Common myeloid progenitor, CD34-positive (primary cell): ENCODE measurements at regions not wholly inside any gene's neighbourhood (a gene's known extent, or its start where the extent isn't known, plus 50 kb on each side); places are given as distances from the start of the nearest gene placed in this dataset.

Source experiments
- CTCF ChIA-PET: fragments of 350-600 bp; sonication (Branson Sonifier 250); formaldehyde crosslinking; loops from one replicate; lab custom pipeline; 2021; ENCODE audit warnings: antibody characterized with exemption; lab: Charles Lee
- POLR2A ChIA-PET: fragments of 350-600 bp; sonication (Branson Sonifier 250); formaldehyde crosslinking; loops from one replicate; lab custom pipeline; 2021; ENCODE audit warnings: antibody characterized with exemption; lab: Charles Lee
- DNase-seq, 3 donors: peaks; one replicate each; pipeline versions ENCODE4 v3.0.0 to v3.0.0-alpha.2; 2013
- H3K27ac ChIP-seq, 2 experiments: 1 replicate in 1 of 2; 2 replicates in 1 of 2; pipeline ENCODE4 v1.7.0; 2013; ENCODE audit warnings: inconsistent platforms in 2 of 2, low read length in 2 of 2, mild to moderate bottlenecking in 2 of 2, low read depth in 1 of 2, moderate library complexity in 1 of 2; ENCODE audit not compliant: severe bottlenecking in 2 of 2, insufficient read depth in 1 of 2, poor library complexity in 1 of 2
- H3K27me3 ChIP-seq, 5 experiments: replicated peaks in 2 of 5; 1 replicate in 3 of 5; 2 replicates in 2 of 5; pipeline versions ENCODE4 v1.6.1 to v1.7.0; 2013; ENCODE audit warnings: low read length in 4 of 5, mild to moderate bottlenecking in 2 of 5, moderate library complexity in 2 of 5, inconsistent platforms in 1 of 5; ENCODE audit not compliant: insufficient read depth in 5 of 5, control insufficient read depth in 4 of 5
- H3K36me3 ChIP-seq, 4 experiments: 1 replicate in 2 of 4; 2 replicates in 2 of 4; pipeline versions ENCODE4 v1.6.1 to v1.7.0; 2013; ENCODE audit warnings: low read length in 3 of 4, control low read depth in 1 of 4, mild to moderate bottlenecking in 1 of 4; ENCODE audit not compliant: control insufficient read depth in 4 of 4, insufficient read depth in 4 of 4
- H3K4me1 ChIP-seq, 4 experiments: 1 replicate in 3 of 4; 2 replicates in 1 of 4; pipeline versions ENCODE4 v1.6.1 to v1.7.1; 2013; ENCODE audit warnings: low read length in 3 of 4, mild to moderate bottlenecking in 3 of 4, control low read depth in 1 of 4, inconsistent platforms in 1 of 4, moderate library complexity in 1 of 4; ENCODE audit not compliant: control insufficient read depth in 4 of 4, insufficient read depth in 4 of 4; ENCODE audit errors: control extremely low read depth in 1 of 4
- H3K4me3 ChIP-seq, 7 experiments: 1 replicate in 4 of 7; 2 replicates in 3 of 7; pipeline versions ENCODE4 v1.5.1 to v1.7.0; 2013; ENCODE audit warnings: mild to moderate bottlenecking in 7 of 7, low read length in 6 of 7, moderate library complexity in 6 of 7, inconsistent platforms in 2 of 7, low read depth in 2 of 7, control low read depth in 1 of 7; ENCODE audit not compliant: insufficient read depth in 4 of 7, control insufficient read depth in 1 of 7; ENCODE audit errors: extremely low read depth in 1 of 7
- H3K9me3 ChIP-seq, 5 experiments: 1 replicate in 4 of 5; 2 replicates in 1 of 5; pipeline versions ENCODE4 v1.6.1 to v1.7.1; 2013; ENCODE audit warnings: low read length in 4 of 5, mild to moderate bottlenecking in 2 of 5, inconsistent platforms in 1 of 5, low read depth in 1 of 5, moderate library complexity in 1 of 5; ENCODE audit not compliant: control insufficient read depth in 4 of 5, insufficient read depth in 2 of 5; ENCODE audit errors: control extremely low read depth in 1 of 5
- WGBS: methylation state at CpG from one replicate; pipeline ENCODE4 v1.1.5; 2013; ENCODE audit not compliant: insufficient coverage; 5-methylcytosine and 5-hydroxymethylcytosine counted together

GRCh38 chr2:224257156-224257555 is 144.8 kb downstream of the FAM124B start:
- Histone ChIP-seq H3K4me3 (no peak overlapping the region), H3K27ac (no peak overlapping the region), H3K4me1 (peaks cover 0 to 9% (median 4%) of the 10 kb centered on the region in 4 experiments), H3K36me3 (no peaks in the 10 kb centered on the region), H3K27me3 (peaks cover 0 to 3% (median 0%) of the 10 kb centered on the region in 5 experiments), H3K9me3 (no peaks in the 10 kb centered on the region)
- 100% methylated on average over 1 of the region's 2 CpGs for WGBS
- no peak for DNase-seq
- POLR2A ChIA-PET, result no interaction called here
- CTCF ChIA-PET, result interaction anchor here (1.7 kb wide), 1 partner anchor 264 kb away, joined by 6 read pairs; no protein-coding TSS in a partner anchor

- no CpG with 5 or more reads among the region's 1 CpG for WGBS
- no peaks in the 10 kb centered on the region for H3K9me3 ChIP-seq
- H3K36me3 ChIP-seq, result no peaks in the 10 kb centered on the region
- H3K4me3 ChIP-seq, result no peak overlapping the region
- H3K4me1 ChIP-seq, result no peaks in the 10 kb centered on the region
- H3K27me3 ChIP-seq, result peaks cover 0 to 3% (median 0%) of the 10 kb centered on the region in 5 experiments
- POLR2A ChIA-PET, result no interaction called here
- H3K27ac ChIP-seq, result no peak overlapping the region
- CTCF ChIA-PET, result no interaction called here
- DNase-seq, result no peak
These were observed 148.4 kb downstream of the FAM124B start for GRCh38 chr2:224253464-224253863.

DNA sequence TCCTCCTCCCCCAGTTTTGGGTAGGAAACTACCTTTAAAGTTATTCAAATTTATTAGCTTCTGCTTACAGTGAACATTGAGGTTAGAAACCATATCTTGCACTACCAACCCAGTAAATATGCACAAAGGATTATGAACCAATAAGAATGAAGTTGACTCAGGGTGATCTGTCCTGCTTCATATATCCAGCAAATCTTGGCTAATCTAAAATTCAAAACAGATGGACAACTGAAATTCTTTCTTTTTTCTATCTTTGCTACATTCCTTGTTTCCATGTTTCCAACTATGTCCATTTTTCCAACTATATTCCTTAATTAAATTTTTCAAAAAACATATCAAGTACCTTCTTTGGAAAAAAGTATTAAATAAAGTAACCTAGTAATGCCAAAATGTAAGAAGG is 149.3 kb downstream of the FAM124B start:
- Histone ChIP-seq H3K27me3 (peaks cover 0 to 3% (median 0%) of the 10 kb centered on the region in 5 experiments), H3K4me1 (no peaks in the 10 kb centered on the region), H3K27ac (no peak overlapping the region), H3K36me3 (no peaks in the 10 kb centered on the region), H3K4me3 (no peak overlapping the region), H3K9me3 (no peaks in the 10 kb centered on the region)
- DNase-seq, result no peak
- POLR2A ChIA-PET, result no interaction called here
- CTCF ChIA-PET, result no interaction called here

GRCh38 chr2:224248944-224249371 is 152.9 kb downstream of the FAM124B start:
- DNase-seq, result no peak
- no CpG with 5 or more reads among the region's 1 CpG for WGBS

GRCh38 chr2:224242561-224242960 is 159.3 kb downstream of the FAM124B start:
- no CpG with 5 or more reads among the region's 1 CpG for WGBS
- H3K9me3 ChIP-seq, result no peaks in the 10 kb centered on the region
- no peak overlapping the region for H3K27ac ChIP-seq
- POLR2A ChIA-PET, result no interaction called here
- no peak for DNase-seq
- no peak overlapping the region for H3K4me3 ChIP-seq
- H3K27me3 ChIP-seq, result peaks cover 0 to 3% (median 0%) of the 10 kb centered on the region in 5 experiments
- H3K36me3 ChIP-seq, result no peaks in the 10 kb centered on the region
- H3K4me1 ChIP-seq, result no peaks in the 10 kb centered on the region
- CTCF ChIA-PET, result no interaction called here

More at GRCh38 chr2:224248944-224249371, 152.9 kb downstream of the FAM124B start:
- ChIA-PET POLR2A (no interaction called here), CTCF (no interaction called here)
- H3K4me1 ChIP-seq, result no peaks in the 10 kb centered on the region
- no peak overlapping the region for H3K27ac ChIP-seq
- H3K27me3 ChIP-seq, result no peaks in the 10 kb centered on the region
- H3K36me3 ChIP-seq, result no peaks in the 10 kb centered on the region
- H3K4me3 ChIP-seq, result no peak overlapping the region
- H3K9me3 ChIP-seq, result no peaks in the 10 kb centered on the region

- CTCF ChIA-PET, result no interaction called here
These were observed 160.1 kb downstream of the FAM124B start for GRCh38 chr2:224241812-224242211.

GRCh38 chr2:224241001-224241400 is 160.9 kb downstream of the FAM124B start:
- CTCF ChIA-PET, result no interaction called here
- no peaks in the 10 kb centered on the region for H3K36me3 ChIP-seq
- POLR2A ChIA-PET, result no interaction called here
- H3K27me3 ChIP-seq, result peaks cover 0 to 3% (median 0%) of the 10 kb centered on the region in 5 experiments
- H3K9me3 ChIP-seq, result peaks cover 0 to 1% (median 0%) of the 10 kb centered on the region in 5 experiments
- no peak overlapping the region for H3K4me3 ChIP-seq
- no peaks in the 10 kb centered on the region for H3K4me1 ChIP-seq
- no peak for DNase-seq
- WGBS, result no CpG with 5 or more reads among the region's 1 CpG
- H3K27ac ChIP-seq, result no peak overlapping the region

More at GRCh38 chr2:224241812-224242211, 160.1 kb downstream of the FAM124B start:
- peaks cover 0 to 1% (median 0%) of the 10 kb centered on the region in 5 experiments for H3K9me3 ChIP-seq
- H3K27me3 ChIP-seq, result peaks cover 0 to 3% (median 0%) of the 10 kb centered on the region in 5 experiments
- no peak overlapping the region for H3K27ac ChIP-seq
- DNase-seq, result no peak
- H3K4me1 ChIP-seq, result no peaks in the 10 kb centered on the region
- H3K36me3 ChIP-seq, result no peaks in the 10 kb centered on the region
- POLR2A ChIA-PET, result no interaction called here
- H3K4me3 ChIP-seq, result no peak overlapping the region
- WGBS, result 100% methylated on average over 1 of the region's 3 CpGs
